HCT116 (cell line): ENCODE measurements at regions not wholly inside any gene's neighbourhood (a gene's known extent, or its start where the extent isn't known, plus 50 kb on each side); places are given as distances from the start of the nearest gene placed in this dataset.

ENCODE experiments used
- ATAC-seq: fragments of 200-7000 bp; cut with Tn5 transposase; 2 replicates; pipeline ENCODE4 v1.9.1; 2020; ENCODE audit warnings: mild to moderate bottlenecking, moderate library complexity
- BruUV-seq: library from RNA; stranded (reverse); fragments of 400-500 nt; replicated peaks from 2 replicates; lab custom pipeline; 2021; lab: Mats Ljungman, UMichigan
- CTCF ChIA-PET: fragments of 300-600 bp; sonication (Branson Sonifier 250); formaldehyde crosslinking; loops from one replicate; lab custom pipeline; 2021; ENCODE audit warnings: antibody characterized with exemption; lab: Charles Lee
- POLR2A ChIA-PET: fragments of 300-600, 350-600 bp; sonication (Branson Sonifier 250); formaldehyde crosslinking; loops from one replicate; lab custom pipeline; 2021; ENCODE audit warnings: antibody characterized with exemption; lab: Charles Lee
- RAD21 ChIA-PET, 2 experiments: fragments of 300-600 bp; sonication (Branson Sonifier 250); formaldehyde crosslinking; loops; one replicate each; lab custom pipeline; 2023; ENCODE audit warnings: low total read pairs in 2 of 2; ENCODE audit not compliant: uncharacterized antibody in 2 of 2, unreplicated experiment in 2 of 2, low non-redundant PET in 1 of 2; lab: Charles Lee
- DNase-seq: peaks from one replicate; pipeline ENCODE4 v3.0.0-alpha.2; 2010; ENCODE audit warnings: low read depth, low spot score
- H2AFZ ChIP-seq: fragments of 200-600 bp; shearing (Covaris generic), sonication (generic); 2 replicates; pipeline ENCODE4 v1.6.1; 2017; ENCODE audit warnings: low read depth, mixed run types, mixed read lengths, antibody characterized with exemption, low read length; ENCODE audit not compliant: poor library complexity, severe bottlenecking
- H3K27ac ChIP-seq: 2 replicates; pipeline ENCODE4 v1.5.1; 2012; ENCODE audit warnings: low read depth, low read length
- H3K27me3 ChIP-seq: fragments of 200-600 bp; sonication (generic); 2 replicates; pipeline ENCODE4 v1.6.1; 2016; ENCODE audit warnings: mixed run types, low read length, mixed read lengths; ENCODE audit not compliant: insufficient read depth
- H3K36me3 ChIP-seq, 2 experiments: fragments of 200-500 bp in 1 of 2; fragments of 200-600 bp in 1 of 2; sonication (Bioruptor generic) in 1 of 2; sonication (generic) in 1 of 2; 2 replicates each; pipeline versions ENCODE4 v1.5.1 to v1.6.1; 2014 to 2016; ENCODE audit warnings: low read length in 2 of 2, inconsistent platforms in 1 of 2, mixed read lengths in 1 of 2, mixed run types in 1 of 2; ENCODE audit not compliant: insufficient read depth in 2 of 2, control insufficient read depth in 1 of 2
- H3K4me1 ChIP-seq, 2 experiments: fragments of 200-600 bp in 1 of 2; sonication (generic) in 1 of 2; 2 replicates each; pipeline versions ENCODE4 v1.5.1 to v1.6.1; 2012 to 2017; ENCODE audit warnings: low read length in 2 of 2, inconsistent platforms in 1 of 2, mild to moderate bottlenecking in 1 of 2, mixed read lengths in 1 of 2, mixed run types in 1 of 2, moderate library complexity in 1 of 2; ENCODE audit not compliant: insufficient read depth in 2 of 2, control insufficient read depth in 1 of 2
- H3K4me2 ChIP-seq: fragments of 200-600 bp; sonication (generic); 2 replicates; pipeline ENCODE4 v1.6.1; 2017; ENCODE audit warnings: mixed run types, low read length, mixed read lengths
- H3K4me3 ChIP-seq, 2 experiments: fragments of 200-600 bp in 1 of 2; sonication (generic) in 1 of 2; replicated peaks in 1 of 2; 2 replicates each; pipeline ENCODE4 v1.5.1; 2011 to 2016; ENCODE audit warnings: low read length in 2 of 2, control low read depth in 1 of 2, low read depth in 1 of 2, mild to moderate bottlenecking in 1 of 2, mixed read lengths in 1 of 2, mixed run types in 1 of 2
- H3K79me2 ChIP-seq: fragments of 200-600 bp; sonication (generic); 2 replicates; pipeline ENCODE4 v1.6.1; 2017; ENCODE audit warnings: mild to moderate bottlenecking, mixed run types, low read length, moderate library complexity, mixed read lengths; ENCODE audit not compliant: insufficient read depth
- H3K9ac ChIP-seq: fragments of 200-600 bp; sonication (generic); 2 replicates; pipeline ENCODE4 v1.6.1; 2016; ENCODE audit warnings: low read length, mixed read lengths
- H3K9me2 ChIP-seq: fragments of 200-600 bp; sonication (generic), shearing (Covaris generic); 2 replicates; pipeline ENCODE4 v1.6.1; 2017; ENCODE audit warnings: mixed run types, mild to moderate bottlenecking, moderate library complexity; ENCODE audit not compliant: insufficient read depth
- H3K9me3 ChIP-seq, 2 experiments: fragments of 200-500 bp in 1 of 2; fragments of 200-600 bp in 1 of 2; sonication (Bioruptor generic) in 1 of 2; sonication (generic) in 1 of 2; 2 replicates each; pipeline ENCODE4 v1.6.1; 2014 to 2017; ENCODE audit warnings: low read length in 2 of 2, mixed read lengths in 2 of 2, inconsistent platforms in 1 of 2, low read depth in 1 of 2, mild to moderate bottlenecking in 1 of 2, mixed run types in 1 of 2, moderate library complexity in 1 of 2; ENCODE audit not compliant: control insufficient read depth in 1 of 2, insufficient read depth in 1 of 2
- H4K20me1 ChIP-seq: fragments of 200-600 bp; sonication (generic), shearing (Covaris generic); 2 replicates; pipeline ENCODE4 v1.6.1; 2017; ENCODE audit warnings: mixed run types, mild to moderate bottlenecking, moderate library complexity; ENCODE audit not compliant: insufficient read depth
- ATF3 ChIP-seq: IDR thresholded peaks from 2 replicates; pipeline ENCODE4 v1.6.1; 2012
- CBX3 ChIP-seq: IDR thresholded peaks from 2 replicates; pipeline ENCODE4 v1.6.1; 2012; ENCODE audit warnings: low read depth
- CEBPB ChIP-seq: IDR thresholded peaks from 2 replicates; pipeline ENCODE4 v1.6.1; 2012; ENCODE audit warnings: low read depth
- CTCF ChIP-seq, 3 experiments: fragments of 200-600 bp in 1 of 3; sonication (generic) in 1 of 3; IDR thresholded peaks in 2 of 3; conservative IDR thresholded peaks in 1 of 3; 2 replicates each; pipeline ENCODE4 v1.5.1; 2012 to 2017; ENCODE audit warnings: low read depth in 2 of 3, low read length in 2 of 3, antibody characterized with exemption in 1 of 3, borderline replicate concordance in 1 of 3, control low read depth in 1 of 3, mild to moderate bottlenecking in 1 of 3, mixed read lengths in 1 of 3, mixed run types in 1 of 3, moderate library complexity in 1 of 3; ENCODE audit not compliant: insufficient read depth in 1 of 3
- EGR1 ChIP-seq: IDR thresholded peaks from 2 replicates; pipeline ENCODE4 v1.6.1; 2012; ENCODE audit warnings: low read depth
- EZH2 ChIP-seq: fragments of 200-600 bp; sonication (generic); IDR thresholded peaks from 2 replicates; pipeline ENCODE4 v1.6.1; 2017; ENCODE audit warnings: antibody characterized with exemption, mixed run types
- EZH2phosphoT487 ChIP-seq: fragments of 200-600 bp; IDR thresholded peaks from 2 replicates; pipeline ENCODE4 v1.6.1; 2018; ENCODE audit warnings: antibody characterized with exemption, borderline replicate concordance
- FOSL1 ChIP-seq: IDR thresholded peaks from 2 replicates; pipeline ENCODE4 v1.6.1; 2012; ENCODE audit warnings: low read depth
- JUND ChIP-seq: IDR thresholded peaks from 2 replicates; pipeline ENCODE4 v1.6.1; 2012
- MAX ChIP-seq: IDR thresholded peaks from 2 replicates; pipeline ENCODE4 v1.6.1; 2012
- POLR2A ChIP-seq: IDR thresholded peaks from 2 replicates; pipeline ENCODE4 v1.7.0; 2011; ENCODE audit warnings: borderline replicate concordance; ENCODE audit not compliant: insufficient read depth, insufficient read length; ENCODE audit errors: extremely low read depth
- POLR2AphosphoS5 ChIP-seq: IDR thresholded peaks from 2 replicates; pipeline ENCODE4 v1.6.1; 2011; ENCODE audit warnings: mild to moderate bottlenecking, low read depth, low read length, moderate library complexity
- RAD21 ChIP-seq: IDR thresholded peaks from 2 replicates; pipeline ENCODE4 v1.6.1; 2012; ENCODE audit warnings: low read depth, mild to moderate bottlenecking
- REST ChIP-seq: IDR thresholded peaks from 2 replicates; pipeline ENCODE4 v1.6.1; 2012; ENCODE audit warnings: low read depth
- SIN3A ChIP-seq: IDR thresholded peaks from 2 replicates; pipeline ENCODE4 v1.6.1; 2012; ENCODE audit warnings: low read depth
- SP1 ChIP-seq: IDR thresholded peaks from 2 replicates; pipeline ENCODE4 v1.6.1; 2012; ENCODE audit warnings: low read depth
- TCF7L2 ChIP-seq: IDR thresholded peaks from 2 replicates; pipeline ENCODE4 v1.7.0; 2011; ENCODE audit warnings: borderline replicate concordance, inconsistent platforms; ENCODE audit not compliant: insufficient read depth, insufficient read length; ENCODE audit errors: extremely low read depth
- YY1 ChIP-seq: IDR thresholded peaks from 2 replicates; pipeline ENCODE4 v1.6.1; 2011; ENCODE audit warnings: low read length, low read depth, moderate library complexity, mild to moderate bottlenecking; ENCODE audit not compliant: insufficient replicate concordance; ENCODE audit errors: extremely low read depth
- ZBTB33 ChIP-seq: IDR thresholded peaks from 2 replicates; pipeline ENCODE4 v1.6.1; 2011; ENCODE audit warnings: mild to moderate bottlenecking, low read length, moderate library complexity; ENCODE audit not compliant: insufficient replicate concordance; ENCODE audit errors: extremely low read depth
- ZFX ChIP-seq: fragments of 450-650 bp; IDR thresholded peaks from 2 replicates; pipeline ENCODE4 v1.6.1; 2017
- intact Hi-C: fragments of 100-400 bp; cut with micrococcal nuclease; formaldehyde crosslinking; loops from 2 replicates; pipeline ENCODE4 v1.10.0; 2022

- CTCF ChIA-PET = no interaction called here
- no peak overlapping the region for H3K4me2 ChIP-seq
- DNase-seq = no peak
- POLR2A ChIA-PET = no interaction called here
- H3K9me2 ChIP-seq = no peaks in the 10 kb centered on the region
- no TSS peak for BruUV-seq
- H3K4me1 ChIP-seq = no peaks in the 10 kb centered on the region
- no peak for ATAC-seq
- H3K79me2 ChIP-seq = no peaks in the 10 kb centered on the region
- intact Hi-C loops = no loop called here
- H3K9me3 ChIP-seq = peaks cover 0 to 18% of the 10 kb centered on the region in 2 experiments; a peak in 2 of 4 replicates
- H2AFZ ChIP-seq = no peak overlapping the region
- H3K36me3 ChIP-seq = no peaks in the 10 kb centered on the region
- no peak overlapping the region for H3K9ac ChIP-seq
- no peaks in the 10 kb centered on the region for H4K20me1 ChIP-seq
- H3K27ac ChIP-seq = no peak overlapping the region
- H3K27me3 ChIP-seq = no peaks in the 10 kb centered on the region
- RAD21 ChIA-PET = no interaction called here
- no peak for TF ChIP-seq REST
- TF ChIP-seq FOSL1 = no peak
- no peak for TF ChIP-seq CTCF (IDR thresholded peaks at IDR 0.05 in 2 of 3, conservative IDR thresholded peaks at IDR 0.05 in 1 of 3; ENCODE audit: borderline replicate concordance in 1 of 3, insufficient read depth in 1 of 3, low read depth in 2 of 3, low read length in 2 of 3)
- no peak for TF ChIP-seq EGR1
- no peak for TF ChIP-seq MAX
- no peak for TF ChIP-seq EZH2
- no peak for TF ChIP-seq SP1
- TF ChIP-seq EZH2phosphoT487 = no peak
- TF ChIP-seq CEBPB = no peak
- no peak for TF ChIP-seq RAD21
- TF ChIP-seq POLR2AphosphoS5 = no peak
- TF ChIP-seq ZBTB33 = no peak
- no peak for TF ChIP-seq ATF3
- TF ChIP-seq POLR2A = no peak
- no peak for TF ChIP-seq TCF7L2
- no peak for TF ChIP-seq JUND
- no peak for TF ChIP-seq SIN3A
- TF ChIP-seq YY1 = no peak
- TF ChIP-seq CBX3 = no peak
- no peak for TF ChIP-seq ZFX
- no peak overlapping the region for H3K4me3 ChIP-seq
These were observed 192.1 kb downstream of the PPARGC1A start for GRCh38 chr4:23697722-23698121.
